ENCODE measurements at regions not wholly inside any gene's neighbourhood (a gene's known extent, or its start where the extent isn't known, plus 50 kb on each side); places are given as distances from the start of the nearest gene placed in this dataset.

GRCh38 chr3:43950775-43951174 lies 260.0 kb downstream of the ABHD5 start:
- no peak for DNase-seq

DNA sequence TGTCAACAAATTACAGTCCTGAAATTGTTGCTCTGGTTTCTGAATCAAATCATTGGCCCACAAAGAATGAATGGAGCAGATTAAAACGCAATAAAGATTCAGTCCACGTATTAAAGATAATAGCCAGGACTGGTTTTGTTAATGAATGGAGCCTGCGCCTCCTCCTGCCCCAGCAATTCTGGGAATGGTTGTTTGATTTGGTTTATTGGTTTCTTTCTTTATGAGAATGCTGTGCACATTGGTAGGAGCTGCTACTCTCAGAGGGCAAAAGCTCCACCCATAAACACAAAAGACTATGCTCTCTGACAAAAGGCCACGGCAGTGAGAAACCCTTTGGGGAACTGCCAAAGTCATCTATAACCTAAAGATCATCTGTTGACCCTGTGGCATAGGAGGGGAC lies 261.1 kb downstream of the ABHD5 start:
- DNase-seq, result no peak

DNA sequence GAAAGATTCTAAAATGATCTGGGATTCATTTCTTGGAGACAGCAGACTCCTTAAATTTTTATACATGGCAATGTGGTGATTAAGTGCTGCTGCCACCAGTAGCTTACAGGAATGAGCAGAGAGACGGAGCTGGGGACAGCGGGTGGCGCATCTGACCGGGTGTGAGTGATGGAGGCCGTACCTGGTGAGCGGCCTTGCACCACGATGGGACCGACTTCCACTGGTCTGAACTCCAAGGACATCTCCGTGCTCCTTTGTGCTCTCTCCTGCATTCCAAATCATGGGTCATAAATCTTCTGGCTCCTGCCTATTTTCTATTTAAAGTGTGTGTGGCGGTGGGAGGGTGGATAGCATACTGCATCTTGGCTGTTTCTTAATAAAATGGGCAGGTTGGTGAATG lies 262.6 kb downstream of the ABHD5 start:
- no peak for DNase-seq

- DNase-seq, result no peak
Observed at GRCh38 chr3:43953814-43954692, 263.3 kb downstream of the ABHD5 start.

DNA sequence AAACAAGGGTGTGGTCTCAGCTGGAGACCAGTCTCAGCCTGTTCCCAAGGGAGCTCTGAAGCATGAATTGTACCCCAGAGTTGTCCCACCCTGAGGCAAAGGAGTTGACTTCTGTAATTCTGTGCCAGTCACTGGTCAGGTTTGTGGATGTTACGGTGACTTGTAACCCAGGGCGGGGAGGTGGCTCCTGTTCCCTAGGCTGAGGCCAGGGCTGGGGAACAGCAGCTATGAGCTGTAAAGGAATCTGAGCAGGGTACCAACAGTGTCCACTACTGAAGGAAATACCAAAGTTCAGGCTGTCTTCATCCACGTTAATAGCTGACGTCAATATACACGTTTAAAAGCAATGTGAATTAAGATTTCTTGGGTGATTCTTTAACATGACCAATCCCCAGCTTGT lies 266.2 kb downstream of the ABHD5 start:
- no peak for DNase-seq

GRCh38 chr3:43957553-43957952 lies 266.8 kb downstream of the ABHD5 start:
- no peak for DNase-seq

DNA sequence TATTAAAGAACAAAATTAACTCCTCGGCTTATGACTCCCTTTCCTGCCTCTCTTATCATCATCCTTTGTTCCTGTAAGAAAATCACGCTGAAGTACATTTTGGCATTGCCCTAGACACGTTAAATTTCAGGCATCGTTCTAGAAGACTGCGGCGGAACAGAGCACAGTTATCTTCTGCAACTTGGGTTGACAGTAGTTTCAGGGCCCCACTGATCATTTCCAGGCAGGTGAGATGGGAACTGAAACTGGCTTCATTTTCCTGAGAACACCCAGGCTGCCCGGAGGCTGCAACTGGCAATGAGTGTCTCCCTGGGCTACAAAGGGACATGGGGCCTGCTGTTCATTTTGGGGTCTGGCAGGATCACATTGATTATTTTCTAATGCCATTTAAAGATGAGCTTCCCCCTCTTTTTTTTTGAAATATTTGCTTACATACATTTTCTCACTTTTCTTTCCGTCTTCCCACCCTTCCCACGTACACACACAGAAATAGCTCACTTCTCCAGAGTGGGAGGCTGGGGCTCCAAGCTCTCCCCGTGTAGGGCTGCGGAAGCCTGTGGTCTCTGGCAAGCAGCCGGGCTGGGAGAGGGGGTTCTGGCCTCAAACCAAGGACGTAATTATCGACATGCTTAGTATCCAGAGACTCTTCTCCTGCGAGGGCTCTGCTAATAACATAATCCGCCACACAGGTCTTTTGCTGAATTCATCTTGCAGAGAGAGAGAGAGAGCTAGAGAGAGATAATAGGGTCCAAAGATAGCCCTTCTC lies 267.4 kb downstream of the ABHD5 start:
- no peak for DNase-seq

GRCh38 chr3:43958973-43959372 lies 268.2 kb downstream of the ABHD5 start:
- no peak for DNase-seq

DNA sequence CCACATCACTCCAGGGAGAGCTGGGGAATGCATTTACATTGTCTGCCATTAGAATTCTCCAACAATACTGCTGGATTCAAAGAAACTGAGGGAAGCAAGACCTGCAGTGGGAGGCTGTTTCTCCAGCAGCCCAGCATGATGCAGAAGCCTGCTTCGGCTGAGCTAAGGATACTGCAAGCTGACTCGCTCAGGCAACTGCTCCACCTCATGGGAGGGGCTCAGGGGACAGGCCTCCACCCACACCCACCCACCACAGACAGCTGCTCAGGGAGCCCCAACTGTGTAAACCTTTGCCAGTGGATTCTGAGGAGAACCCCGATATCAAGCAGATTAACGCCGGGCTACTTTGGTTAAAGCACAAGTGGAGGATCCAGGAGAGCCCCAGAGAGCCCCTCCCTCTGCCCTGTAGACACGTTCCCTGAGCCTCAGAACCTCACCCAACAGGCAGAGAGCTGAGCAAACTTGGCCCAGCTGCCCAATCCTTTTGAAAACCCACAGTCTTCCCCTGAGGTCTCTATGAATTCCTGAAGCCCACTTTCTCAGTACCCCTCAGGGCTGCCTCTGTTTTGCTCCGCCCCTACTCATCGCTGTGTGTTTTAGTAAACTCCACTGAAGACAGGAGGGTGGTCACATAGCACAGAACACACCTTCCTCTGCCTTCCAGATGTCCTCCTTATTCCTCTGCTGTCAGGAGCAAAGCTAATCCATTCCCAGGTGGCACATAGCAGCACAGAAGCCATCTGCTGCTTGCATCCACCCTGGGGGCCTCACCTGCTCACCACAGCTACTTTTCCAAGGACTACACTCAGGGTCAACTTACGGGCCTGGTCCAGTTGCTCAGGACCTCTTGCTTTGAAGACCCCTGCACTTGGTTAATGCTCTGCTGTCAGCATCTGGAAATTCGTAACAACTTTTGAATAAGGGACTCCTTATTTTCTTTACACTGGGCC lies 269.0 kb downstream of the ABHD5 start:
- no peak for DNase-seq

- DNase-seq, result no peak
Observed at GRCh38 chr3:43960448-43960840, 269.7 kb downstream of the ABHD5 start.

DNA sequence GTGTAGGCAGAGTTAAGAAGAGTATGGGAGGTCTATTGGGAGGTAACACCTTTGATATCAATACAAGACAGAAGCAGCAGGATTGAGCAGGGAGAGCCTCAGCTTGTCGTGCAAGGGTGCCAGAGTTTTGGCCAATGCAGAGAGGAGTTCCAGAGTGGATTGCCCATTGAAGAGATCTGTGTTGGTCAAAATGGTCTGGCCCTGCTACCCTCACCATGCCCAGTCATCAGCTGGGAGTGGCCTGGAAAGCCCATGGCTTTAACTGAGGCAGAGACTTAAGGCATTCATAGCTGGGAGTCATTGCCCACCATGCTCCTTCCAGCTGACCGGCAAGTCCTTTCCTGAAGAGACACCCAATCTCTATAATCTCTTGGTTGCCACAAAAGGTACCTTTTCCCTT lies 271.3 kb downstream of the ABHD5 start:
- DNase-seq, result no peak

- no peak for DNase-seq
Observed at GRCh38 chr3:43963208-43963607, 272.5 kb downstream of the ABHD5 start.

GRCh38 chr3:43964640-43965039 lies 273.9 kb downstream of the ABHD5 start:
- DNase-seq, result no peak

- DNase-seq, result no peak
Observed at GRCh38 chr3:43965656-43966055, 274.9 kb downstream of the ABHD5 start.

DNA sequence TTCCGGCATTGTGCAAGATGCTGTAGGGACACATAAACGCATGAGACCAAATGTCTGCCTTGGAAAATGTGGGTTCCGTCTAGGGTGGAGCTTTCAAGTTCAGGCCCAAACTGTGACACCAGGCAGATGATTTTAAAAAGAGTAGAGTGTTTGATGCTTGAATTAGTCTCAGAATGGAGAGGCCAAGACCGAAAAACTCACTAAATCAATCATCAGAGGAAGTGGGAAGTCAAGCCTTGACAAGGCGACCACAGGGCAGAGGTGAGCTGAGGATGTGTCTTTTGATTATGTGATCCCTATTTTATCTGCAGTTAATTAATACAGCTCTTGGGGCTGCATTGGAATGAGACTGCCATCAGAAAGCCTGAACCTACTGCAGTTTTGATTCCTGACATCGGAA lies 275.4 kb downstream of the ABHD5 start:
- DNase-seq, result no peak

- no peak for DNase-seq
Observed at GRCh38 chr3:43966530-43966929, 275.2 kb upstream of the TOPAZ1 start.

DNA sequence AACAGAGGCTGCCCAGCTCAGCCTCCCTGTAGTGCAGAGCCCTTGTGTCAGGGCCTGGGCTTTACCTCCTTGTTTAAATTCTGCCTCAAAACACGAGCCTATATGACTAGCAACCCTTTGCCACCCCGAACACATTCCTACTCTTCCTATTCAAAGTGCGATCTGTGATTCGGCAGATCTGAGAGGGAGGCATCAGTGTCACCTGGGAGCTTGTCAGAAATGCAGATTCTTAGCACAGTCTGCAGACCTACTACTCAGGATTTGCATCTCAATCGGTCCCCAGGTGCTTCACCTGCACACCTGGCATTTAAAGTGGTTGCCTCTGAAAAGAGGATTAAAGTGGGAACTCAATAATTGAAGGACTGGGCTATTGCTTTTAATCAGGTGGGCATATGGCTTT lies 273.2 kb upstream of the TOPAZ1 start:
- DNase-seq, result no peak

DNA sequence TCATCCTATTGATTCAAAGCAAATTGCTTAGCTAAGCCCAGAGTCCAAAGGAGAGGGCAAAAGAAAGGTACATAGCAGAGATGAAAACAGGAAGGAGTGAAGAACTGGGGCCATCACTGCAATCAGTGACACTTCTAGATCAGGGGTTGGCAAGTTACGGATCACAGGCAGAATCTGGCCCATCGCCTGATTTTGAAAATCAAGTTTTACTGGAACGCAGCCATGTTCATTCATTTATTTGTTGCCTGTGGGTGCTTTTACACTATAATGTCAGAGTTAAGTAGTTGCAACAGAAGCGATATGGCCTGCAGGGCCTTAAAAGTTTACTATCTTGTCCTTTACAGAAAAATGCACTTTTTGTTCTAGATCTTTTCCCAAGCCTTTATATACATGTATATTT lies 271.7 kb upstream of the TOPAZ1 start:
- DNase-seq, result no peak

DNA sequence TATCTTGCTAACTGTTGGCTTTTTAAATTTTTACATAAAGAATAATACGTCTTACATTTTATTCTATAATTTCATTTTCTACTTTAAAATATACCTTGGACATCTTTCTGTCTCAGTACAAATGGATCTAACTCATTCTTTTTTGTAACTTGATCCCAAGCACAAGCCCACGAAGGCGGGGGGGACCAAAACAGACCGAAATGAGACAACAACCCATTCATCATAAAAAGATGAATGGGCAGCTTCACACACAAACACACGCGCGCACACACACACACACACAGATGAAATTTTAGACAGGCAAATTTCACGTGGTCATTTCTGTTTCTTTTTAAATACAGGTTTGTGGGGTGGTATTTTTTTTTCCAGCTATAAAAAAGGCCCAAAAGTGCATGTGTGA lies 271.3 kb upstream of the TOPAZ1 start:
- no peak for DNase-seq

DNA sequence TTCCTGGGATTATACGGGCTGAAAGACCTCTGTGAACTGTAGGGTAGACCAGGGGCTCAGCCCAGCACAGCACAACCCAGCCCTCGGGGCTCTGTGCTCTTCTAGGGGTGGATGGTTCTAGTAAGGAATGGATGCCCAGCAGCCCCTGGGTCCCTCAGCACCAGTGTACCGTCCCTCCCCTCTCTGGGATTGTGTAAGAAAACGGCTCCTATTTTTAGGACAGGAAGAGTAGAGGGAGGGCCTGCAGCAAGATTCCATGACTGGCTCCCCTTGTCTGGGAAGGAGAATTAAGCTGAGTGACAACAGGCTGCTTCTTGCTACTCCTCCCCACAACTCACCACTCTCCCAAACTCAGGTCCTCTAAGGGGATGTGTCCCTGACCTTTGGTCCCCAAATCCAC lies 270.8 kb upstream of the TOPAZ1 start:
- DNase-seq, result no peak

- no peak for DNase-seq
Observed at GRCh38 chr3:43971486-43971885, 270.2 kb upstream of the TOPAZ1 start.

DNA sequence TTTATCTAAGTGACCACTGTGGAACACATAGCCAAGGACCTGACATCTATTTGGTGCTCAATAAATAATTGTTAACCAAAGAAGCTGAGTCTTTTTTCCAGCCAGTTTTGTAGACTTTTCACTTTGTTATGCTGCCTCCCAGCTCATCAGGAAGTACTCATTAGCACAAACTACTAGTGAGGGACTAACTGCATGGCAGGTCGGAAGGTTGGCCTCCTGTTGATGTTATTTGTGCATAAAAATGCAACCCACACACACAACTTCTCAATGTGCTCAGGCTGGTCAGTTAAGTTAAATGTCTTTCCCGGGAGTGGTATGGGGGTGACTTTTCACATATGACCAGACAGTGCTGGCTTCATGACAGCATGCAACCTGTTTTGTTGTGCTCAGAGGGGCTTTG lies 263.0 kb upstream of the TOPAZ1 start:
- DNase-seq, result no peak

Data from right lung (tissue), 2 donors.